HG03521 (cell line): ENCODE measurements at regions not wholly inside any gene's neighbourhood (a gene's known extent, or its start where the extent isn't known, plus 50 kb on each side); places are given as distances from the start of the nearest gene placed in this dataset.
"Not testable (repeated sequence)": the region's sequence is repeated elsewhere in the genome, so short reads cannot be mapped to it uniquely, and the experiment has no call there.

Source experiments
- ATAC-seq: cut with Tn5 transposase; IDR thresholded peaks from one replicate; pipeline ENCODE4 v1.9.1; 2021; ENCODE audit warnings: mild to moderate bottlenecking, moderate library complexity; ENCODE audit not compliant: unreplicated experiment

DNA sequence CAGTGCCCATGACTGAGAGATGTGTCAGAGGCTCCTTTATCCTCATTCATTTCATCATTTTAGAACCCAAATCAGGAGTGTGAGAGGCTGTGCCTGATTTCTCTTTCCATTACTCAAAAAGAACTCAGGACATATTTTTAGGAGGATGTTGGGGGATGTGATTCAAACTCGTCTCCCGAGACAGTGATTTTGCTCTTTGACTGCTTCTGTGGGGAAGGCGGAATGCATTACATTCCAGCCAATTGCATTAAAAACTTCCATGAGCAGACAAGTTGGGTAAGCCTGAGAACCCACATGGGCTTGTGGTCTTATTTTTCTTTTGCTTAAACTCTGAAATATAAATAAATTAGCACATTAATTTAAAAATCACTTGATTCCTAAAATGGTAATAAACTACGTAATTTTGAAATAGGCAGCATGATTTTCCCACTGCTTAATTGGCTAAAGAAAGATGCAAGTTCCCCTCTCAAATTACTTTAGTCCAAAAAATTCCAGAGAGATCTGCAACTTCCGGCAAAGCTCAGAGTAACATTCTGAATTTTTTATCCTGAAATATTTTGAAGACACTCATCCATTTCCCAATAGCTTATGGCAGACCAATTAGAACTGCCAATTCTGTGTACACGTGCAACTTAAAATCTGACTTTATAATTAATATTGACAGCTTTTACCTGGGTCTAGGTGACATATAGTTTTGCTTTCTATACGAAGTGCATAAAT lies 185.6 kb downstream of the C7orf25 start:
- ATAC-seq, result no peak

- no peak for ATAC-seq
Observed at GRCh38 chr7:42722716-42723115, 189.2 kb downstream of the C7orf25 start.

- ATAC-seq, result no peak
Observed at GRCh38 chr7:42722198-42722597, 189.7 kb downstream of the C7orf25 start.

GRCh38 chr7:42720991-42721796 lies 190.7 kb downstream of the C7orf25 start:
- no peak for ATAC-seq

- no peak for ATAC-seq
Observed at GRCh38 chr7:42720012-42720411, 191.9 kb downstream of the C7orf25 start.

DNA sequence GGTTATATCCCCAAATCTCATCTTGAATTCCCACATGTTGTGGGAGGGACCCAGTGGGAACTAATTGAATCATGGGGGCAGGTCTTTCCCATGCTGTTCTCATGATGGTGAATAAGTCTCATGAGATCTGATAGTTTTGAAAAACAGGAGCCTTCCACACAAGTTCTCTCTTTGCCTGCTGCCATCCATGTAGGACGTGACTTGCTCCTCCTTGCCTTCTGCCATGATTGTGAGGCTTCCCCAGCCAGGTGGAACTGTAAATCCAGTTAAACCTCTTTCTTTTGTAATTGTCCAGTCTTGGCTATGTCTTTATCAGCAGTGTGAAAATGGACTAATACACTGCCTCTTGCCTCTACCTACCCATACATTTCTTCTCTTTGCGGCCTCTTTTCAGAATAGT lies 193.4 kb downstream of the C7orf25 start:
- not testable (repeated sequence) for ATAC-seq

- ATAC-seq, result no peak
Observed at GRCh38 chr7:42714356-42714755, 197.5 kb downstream of the C7orf25 start.

GRCh38 chr7:42709284-42709683 lies 202.6 kb downstream of the C7orf25 start:
- ATAC-seq, result no peak

GRCh38 chr7:42704710-42705109 lies 207.2 kb downstream of the C7orf25 start:
- no peak for ATAC-seq

DNA sequence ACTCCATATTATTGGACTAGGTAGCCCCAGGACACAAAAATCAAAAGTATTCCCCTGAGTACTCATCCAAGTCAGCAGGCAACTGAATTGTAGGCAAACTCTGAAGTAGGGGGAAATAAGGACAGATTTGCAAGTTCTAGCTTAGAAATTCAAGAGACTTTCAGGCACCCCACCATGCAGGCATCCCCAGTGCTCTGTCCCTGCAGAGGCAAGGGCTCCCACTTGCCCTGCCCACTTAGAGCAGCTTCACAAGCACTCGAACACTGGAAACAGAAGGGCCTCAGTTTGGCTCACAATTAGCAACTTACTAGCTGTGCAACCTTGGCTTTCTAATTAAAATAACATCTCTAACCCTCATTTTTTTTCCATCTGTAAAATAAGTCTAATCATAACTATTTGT lies 209.2 kb downstream of the C7orf25 start:
- no peak for ATAC-seq

DNA sequence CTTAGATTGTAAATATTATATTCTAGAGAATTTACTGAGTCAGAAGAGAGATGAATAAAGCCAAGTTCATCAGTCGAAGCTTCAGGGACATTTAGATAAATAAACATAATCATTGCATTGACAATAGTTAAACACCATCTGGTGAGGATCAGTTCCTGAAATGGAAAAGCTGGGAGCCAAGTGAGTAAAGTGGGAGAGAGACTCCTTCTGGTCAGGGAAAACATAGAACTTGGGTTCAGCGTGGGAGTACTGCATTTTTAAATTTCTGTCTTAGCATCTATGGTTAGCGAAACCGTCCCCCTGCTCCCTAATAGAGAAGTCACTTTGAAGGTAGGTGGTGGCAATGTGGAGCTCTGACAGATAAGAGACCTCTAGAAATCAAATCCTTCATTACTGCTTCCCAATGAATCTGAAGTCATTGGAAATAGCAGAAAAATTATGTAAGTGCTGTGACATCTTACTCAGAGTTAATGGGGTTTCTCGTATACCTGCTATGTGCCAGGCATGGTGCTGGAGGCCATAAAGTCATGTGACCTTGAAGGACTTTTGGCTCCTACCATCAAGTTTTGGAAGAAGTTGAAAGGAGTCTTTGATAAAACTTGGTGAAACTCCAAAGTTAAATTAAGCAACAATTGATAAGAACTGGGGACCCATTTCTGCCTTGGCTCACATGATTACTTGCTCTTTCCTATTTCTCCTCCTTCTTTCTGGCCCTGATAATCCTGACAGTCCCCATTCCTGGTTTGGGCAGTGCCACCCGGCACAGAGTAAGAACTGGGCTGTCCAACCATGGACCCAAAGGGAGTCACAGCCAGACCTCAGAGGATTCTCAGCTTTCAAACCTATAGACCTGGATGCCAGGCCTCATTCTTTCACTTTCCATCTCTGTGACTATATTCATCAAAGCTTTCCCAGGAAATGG lies 211.2 kb downstream of the C7orf25 start:
- ATAC-seq, result no peak

DNA sequence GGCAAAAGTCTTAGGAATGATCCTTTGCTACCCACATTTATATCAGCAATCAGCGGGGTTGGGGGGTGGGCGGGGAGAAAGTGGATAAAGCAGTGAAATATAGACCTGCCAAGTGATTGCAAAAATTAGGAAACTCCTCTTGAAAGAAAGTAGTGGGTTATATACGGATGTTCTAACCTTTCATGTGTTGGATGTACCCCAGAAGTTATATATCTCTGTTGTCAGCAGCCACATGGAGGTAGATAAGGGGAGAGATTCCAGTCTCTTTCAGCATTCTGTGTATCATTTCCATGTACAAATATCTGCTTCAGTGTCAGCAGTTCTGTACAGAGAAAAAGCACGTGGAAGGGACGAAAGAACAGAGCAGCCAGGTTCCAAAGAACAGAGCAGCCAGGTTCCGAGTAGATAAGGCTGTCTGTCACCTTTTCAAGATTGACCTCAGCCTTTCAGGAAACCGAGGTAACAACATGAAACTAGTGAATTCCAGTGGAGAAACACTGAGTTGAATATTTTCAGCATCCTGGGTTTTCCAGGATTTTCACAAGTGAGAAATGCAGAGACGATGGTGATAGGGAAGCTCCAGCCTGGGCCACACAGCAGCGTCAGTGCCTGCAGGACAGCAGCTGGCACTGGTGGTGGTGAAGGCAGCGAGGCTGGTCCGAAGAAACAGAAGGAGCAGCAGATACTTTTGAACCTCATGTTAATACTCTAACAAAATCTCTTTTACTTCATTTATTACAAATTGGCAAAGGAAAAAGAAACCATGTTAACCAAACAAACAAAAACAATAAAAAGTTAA lies 212.3 kb downstream of the C7orf25 start:
- no peak for ATAC-seq

- no peak for ATAC-seq
Observed at GRCh38 chr7:42698600-42699374, 213.1 kb downstream of the C7orf25 start.

GRCh38 chr7:42694894-42695507 lies 216.9 kb downstream of the C7orf25 start:
- ATAC-seq, result no peak

GRCh38 chr7:42693722-42694121 lies 218.1 kb downstream of the C7orf25 start:
- no peak for ATAC-seq

DNA sequence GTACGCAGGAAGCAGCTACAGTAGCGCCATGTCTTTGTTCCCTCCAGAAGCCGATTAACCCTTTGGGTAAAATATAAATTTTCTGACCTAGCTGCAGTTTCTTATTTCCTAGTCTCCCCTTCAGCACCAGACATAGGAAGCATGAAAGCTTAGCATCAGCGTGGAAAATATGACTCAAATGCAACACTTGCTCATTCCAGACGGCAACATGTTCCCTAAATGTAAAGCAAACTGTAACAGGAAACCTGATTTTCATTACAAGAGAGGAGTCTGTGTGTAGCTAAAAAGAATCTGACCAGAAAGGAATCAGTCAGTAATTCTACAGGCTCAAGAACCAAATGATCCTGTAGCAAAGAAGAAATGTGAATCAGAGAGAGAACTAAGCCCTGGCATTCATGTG lies 219.2 kb downstream of the C7orf25 start:
- no peak for ATAC-seq

DNA sequence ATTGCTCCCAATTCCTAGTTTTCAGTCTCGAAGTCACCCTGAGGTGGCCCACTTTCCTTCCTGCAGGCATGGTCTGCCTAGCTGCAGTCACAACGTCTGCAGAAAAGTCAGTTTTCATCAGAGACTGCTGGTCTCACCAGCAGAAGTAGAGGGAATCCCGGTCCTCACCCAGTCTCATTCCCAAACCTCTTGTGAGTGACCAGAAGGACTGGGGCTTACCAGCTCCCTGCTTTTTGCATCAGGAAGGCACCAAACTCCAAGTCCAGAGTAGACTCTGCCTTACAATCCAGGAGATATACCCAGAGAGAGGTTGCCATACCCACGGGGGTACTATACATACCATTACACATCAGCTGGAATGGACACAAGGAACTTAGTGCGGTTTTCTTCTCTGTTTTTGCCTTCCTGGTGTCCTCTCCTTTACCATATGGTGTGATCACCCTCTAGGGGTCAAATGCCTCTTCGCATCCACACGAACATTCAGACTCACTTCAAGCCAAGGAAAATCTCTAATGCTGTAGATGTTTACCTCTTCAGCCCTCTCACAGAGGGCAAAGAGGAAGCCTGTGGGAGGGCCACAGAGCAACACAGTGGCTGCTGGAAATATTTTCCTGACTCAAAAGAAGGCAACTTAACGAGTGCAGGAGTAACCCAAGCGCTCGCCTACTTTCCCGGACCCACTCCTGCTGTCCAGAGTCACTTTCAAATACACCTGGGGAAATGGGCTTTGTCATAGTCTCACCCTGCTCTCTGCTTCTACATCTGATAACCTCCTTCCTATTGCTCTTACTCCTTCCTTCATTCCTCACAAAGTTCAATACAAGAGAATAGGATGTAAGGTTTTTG lies 220.9 kb downstream of the C7orf25 start:
- no peak for ATAC-seq

- no peak for ATAC-seq
Observed at GRCh38 chr7:42689626-42690025, 222.2 kb downstream of the C7orf25 start.

- ATAC-seq, result no peak
Observed at GRCh38 chr7:42688056-42688371, 223.9 kb downstream of the C7orf25 start.
